ENCODE measurements at regions not wholly inside any gene's neighbourhood (a gene's known extent, or its start where the extent isn't known, plus 50 kb on each side); places are given as distances from the start of the nearest gene placed in this dataset.

DNA sequence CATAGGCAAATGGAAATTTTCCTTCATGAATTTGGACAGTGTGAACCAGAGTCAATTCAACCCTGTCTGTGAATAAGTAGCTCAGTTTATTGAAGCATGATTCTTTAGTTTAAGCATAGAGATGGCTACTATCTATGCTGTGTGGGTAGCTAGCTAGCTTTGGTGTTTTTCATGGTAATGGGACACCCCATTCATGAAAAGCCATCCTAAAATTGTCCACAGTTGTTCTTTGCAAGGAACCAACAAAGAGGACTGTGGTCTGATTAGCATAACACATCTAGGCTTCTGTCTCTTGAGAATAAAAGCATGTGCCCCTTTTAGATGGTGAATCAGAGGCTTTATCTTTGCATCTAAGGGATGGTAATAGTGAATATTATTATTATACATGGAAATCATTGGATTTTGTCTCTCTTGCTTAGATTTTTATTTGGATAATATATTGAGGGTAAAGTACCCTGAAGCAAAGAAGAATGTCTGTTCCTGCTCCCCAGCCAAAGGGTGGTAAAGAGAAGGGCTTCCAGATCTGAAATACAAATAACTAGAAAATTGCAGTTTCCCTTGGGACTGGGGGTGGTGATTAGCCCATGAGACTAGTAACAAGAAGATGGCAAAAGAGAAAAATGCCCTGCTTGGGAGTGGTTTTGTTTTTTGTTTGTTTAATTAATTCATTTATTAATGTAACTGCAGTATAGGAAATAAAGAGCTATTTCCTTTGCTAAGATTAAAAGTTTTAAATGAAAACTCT is 624.2 kb upstream of the ZNF608 start:
- H3K27ac Mint-ChIP-seq, result peak overlapping the region; percentile 72
- Histone ChIP-seq H3K27ac (peak overlapping the region; percentile 19), H3K9ac (no peak overlapping the region), H3K4me1 (peaks cover 53% of the 10 kb centered on the region), H3K4me2 (peak overlapping the region; percentile 24), H3K4me3 (no peak overlapping the region), H3K79me2 (ENCODE audit: low read depth) (no peaks in the 10 kb centered on the region), H3F3A (ENCODE audit: low read depth) (peaks cover 41% of the 10 kb centered on the region), H3K27me3 (no peaks in the 10 kb centered on the region), H2AFZ (replicated peaks) (no peak overlapping the region), H3K9me3 (ENCODE audit: low read depth) (no peaks in the 10 kb centered on the region), H3K36me3 (no peaks in the 10 kb centered on the region), H4K20me1 (ENCODE audit: low read depth) (no peaks in the 10 kb centered on the region)
- H3K27me3 Mint-ChIP-seq (ENCODE audit: insufficient read depth, low read depth), result peaks cover 6% of the 10 kb centered on the region
- H3K36me3 Mint-ChIP-seq, result peaks cover 11% of the 10 kb centered on the region
- peaks cover 57% of the 10 kb centered on the region for H3K4me1 Mint-ChIP-seq
- H3K4me3 Mint-ChIP-seq, result no peak overlapping the region
- TF ChIP-seq, protein P1, sequence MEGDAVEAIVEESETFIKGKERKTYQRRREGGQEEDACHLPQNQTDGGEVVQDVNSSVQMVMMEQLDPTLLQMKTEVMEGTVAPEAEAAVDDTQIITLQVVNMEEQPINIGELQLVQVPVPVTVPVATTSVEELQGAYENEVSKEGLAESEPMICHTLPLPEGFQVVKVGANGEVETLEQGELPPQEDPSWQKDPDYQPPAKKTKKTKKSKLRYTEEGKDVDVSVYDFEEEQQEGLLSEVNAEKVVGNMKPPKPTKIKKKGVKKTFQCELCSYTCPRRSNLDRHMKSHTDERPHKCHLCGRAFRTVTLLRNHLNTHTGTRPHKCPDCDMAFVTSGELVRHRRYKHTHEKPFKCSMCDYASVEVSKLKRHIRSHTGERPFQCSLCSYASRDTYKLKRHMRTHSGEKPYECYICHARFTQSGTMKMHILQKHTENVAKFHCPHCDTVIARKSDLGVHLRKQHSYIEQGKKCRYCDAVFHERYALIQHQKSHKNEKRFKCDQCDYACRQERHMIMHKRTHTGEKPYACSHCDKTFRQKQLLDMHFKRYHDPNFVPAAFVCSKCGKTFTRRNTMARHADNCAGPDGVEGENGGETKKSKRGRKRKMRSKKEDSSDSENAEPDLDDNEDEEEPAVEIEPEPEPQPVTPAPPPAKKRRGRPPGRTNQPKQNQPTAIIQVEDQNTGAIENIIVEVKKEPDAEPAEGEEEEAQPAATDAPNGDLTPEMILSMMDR (IDR thresholded peaks at IDR 0.05), result no peak
- TF ChIP-seq EZH2phosphoT487 (IDR thresholded peaks at IDR 0.05) (no peak), EZH2 (IDR thresholded peaks at IDR 0.05) (no peak)
- H3K9me3 Mint-ChIP-seq, result peaks cover 19% of the 10 kb centered on the region
- DNase-seq (ENCODE audit: low spot score), result no peak

DNA sequence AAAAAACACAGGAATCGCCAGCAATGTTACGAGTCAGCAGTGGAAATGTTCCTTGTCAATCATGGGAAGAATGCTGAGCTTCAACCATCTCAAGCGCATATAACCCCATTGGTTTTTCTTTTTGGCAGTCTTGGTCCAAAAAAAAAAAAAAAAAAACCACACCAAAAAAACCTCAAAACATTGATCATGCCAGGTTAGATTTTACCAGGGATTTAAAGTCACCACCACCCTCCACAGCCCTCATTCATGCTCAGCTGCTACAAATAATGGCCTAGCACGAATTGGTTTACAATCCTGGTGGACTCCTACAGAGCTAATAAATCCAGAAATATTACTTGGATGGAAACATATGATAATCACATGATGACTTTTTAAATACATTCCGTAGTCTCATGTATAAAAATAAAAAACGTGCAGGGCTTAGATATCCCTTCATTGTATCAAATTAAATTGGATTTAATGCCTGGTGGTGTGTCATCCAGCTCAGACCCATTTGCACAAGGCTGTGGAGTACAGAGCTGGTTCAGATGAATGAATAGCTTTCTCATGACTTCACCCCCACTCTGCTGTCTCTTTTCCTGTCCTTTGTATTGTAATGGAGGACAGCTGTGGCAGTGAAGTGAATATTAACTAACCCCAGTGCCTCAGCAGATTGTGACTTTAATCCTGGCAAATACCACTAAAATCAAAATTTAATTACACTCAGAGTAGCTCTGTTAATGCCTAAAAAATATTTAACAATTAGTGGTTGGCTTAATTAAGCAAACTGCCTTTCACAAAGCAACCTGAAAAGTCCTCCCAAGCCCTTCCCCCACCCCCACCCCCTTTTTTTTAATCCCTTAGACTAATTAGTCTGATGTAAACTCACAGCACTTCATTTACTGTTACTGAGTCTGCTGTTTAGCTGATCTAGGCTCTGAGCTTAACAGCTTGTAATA is 626.5 kb upstream of the ZNF608 start:
- peak overlapping the region; percentile 24 for H3K4me3 Mint-ChIP-seq
- peak overlapping the region; percentile 81 for H3K27ac ChIP-seq
- H3K4me2 ChIP-seq, result peak overlapping the region; percentile 59
- no peaks in the 10 kb centered on the region for H3K79me2 ChIP-seq (ENCODE audit: low read depth)
- no peaks in the 10 kb centered on the region for H4K20me1 ChIP-seq (ENCODE audit: low read depth)
- H3K4me1 Mint-ChIP-seq, result peaks cover 74% of the 10 kb centered on the region
- H3K4me3 ChIP-seq, result no peak overlapping the region
- H3K9ac ChIP-seq, result no peak overlapping the region
- H2AFZ ChIP-seq (replicated peaks), result no peak overlapping the region
- H3K27ac Mint-ChIP-seq, result peak overlapping the region; percentile 97
- H3K36me3 Mint-ChIP-seq, result peaks cover 4% of the 10 kb centered on the region
- peaks cover 63% of the 10 kb centered on the region for H3F3A ChIP-seq (ENCODE audit: low read depth)
- peak; percentile 81 for DNase-seq (ENCODE audit: low spot score)
- peaks cover 9% of the 10 kb centered on the region for H3K9me3 Mint-ChIP-seq
- no peaks in the 10 kb centered on the region for H3K27me3 ChIP-seq
- H3K27me3 Mint-ChIP-seq (ENCODE audit: insufficient read depth, low read depth), result peaks cover 3% of the 10 kb centered on the region
- no peaks in the 10 kb centered on the region for H3K36me3 ChIP-seq
- TF ChIP-seq EZH2phosphoT487 (IDR thresholded peaks at IDR 0.05) (peak; percentile 81), EZH2 (IDR thresholded peaks at IDR 0.05) (no peak)
- TF ChIP-seq, protein P1 (IDR thresholded peaks at IDR 0.05), result no peak
- peaks cover 75% of the 10 kb centered on the region for H3K4me1 ChIP-seq
- H3K9me3 ChIP-seq (ENCODE audit: low read depth), result no peaks in the 10 kb centered on the region

DNA sequence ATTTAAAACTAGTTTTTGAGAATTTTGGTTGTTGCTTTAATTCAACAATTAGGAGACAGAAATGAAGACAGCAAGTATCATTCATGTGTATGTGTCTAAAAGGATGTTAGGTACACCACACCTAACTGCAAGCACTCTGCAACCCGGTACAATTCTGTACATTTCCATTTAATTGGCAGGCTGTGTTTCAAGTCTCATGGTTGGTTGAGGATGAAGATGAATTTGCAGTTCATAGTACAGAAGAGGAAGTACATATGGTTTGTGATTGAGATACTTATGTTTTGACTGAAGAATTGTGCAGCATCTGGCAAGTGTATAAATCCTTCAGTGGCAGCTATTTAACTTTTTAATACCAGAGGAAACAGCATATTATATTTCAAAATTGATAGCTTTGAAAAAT is 628.7 kb upstream of the ZNF608 start:
- no peak overlapping the region for H3K9ac ChIP-seq
- H2AFZ ChIP-seq (replicated peaks), result no peak overlapping the region
- H3K4me1 Mint-ChIP-seq, result peaks cover 74% of the 10 kb centered on the region
- no peak overlapping the region for H3K4me2 ChIP-seq
- peaks cover 64% of the 10 kb centered on the region for H3F3A ChIP-seq (ENCODE audit: low read depth)
- DNase-seq (ENCODE audit: low spot score), result no peak
- H3K9me3 Mint-ChIP-seq, result peaks cover 4% of the 10 kb centered on the region
- peak overlapping the region; percentile 84 for H3K27ac Mint-ChIP-seq
- peaks cover 70% of the 10 kb centered on the region for H3K4me1 ChIP-seq
- no peaks in the 10 kb centered on the region for H3K27me3 ChIP-seq
- peak overlapping the region; percentile 11 for H3K27ac ChIP-seq
- H3K27me3 Mint-ChIP-seq (ENCODE audit: insufficient read depth, low read depth), result no peaks in the 10 kb centered on the region
- H3K79me2 ChIP-seq (ENCODE audit: low read depth), result no peaks in the 10 kb centered on the region
- H3K4me3 ChIP-seq, result no peak overlapping the region
- no peaks in the 10 kb centered on the region for H3K36me3 ChIP-seq
- no peak overlapping the region for H3K4me3 Mint-ChIP-seq
- H3K9me3 ChIP-seq (ENCODE audit: low read depth), result no peaks in the 10 kb centered on the region
- H3K36me3 Mint-ChIP-seq, result peaks cover 5% of the 10 kb centered on the region
- no peak for TF ChIP-seq EZH2 (IDR thresholded peaks at IDR 0.05)
- no peak for TF ChIP-seq EZH2phosphoT487 (IDR thresholded peaks at IDR 0.05)
- TF ChIP-seq, protein P1 (IDR thresholded peaks at IDR 0.05), result no peak
- no peaks in the 10 kb centered on the region for H4K20me1 ChIP-seq (ENCODE audit: low read depth)
